GM19468 (cell line): ENCODE measurements at regions not wholly inside any gene's neighbourhood (a gene's known extent, or its start where the extent isn't known, plus 50 kb on each side); places are given as distances from the start of the nearest gene placed in this dataset.
"Not testable (repeated sequence)": the region's sequence is repeated elsewhere in the genome, so short reads cannot be mapped to it uniquely, and the experiment has no call there.

Source experiments
- ATAC-seq: cut with Tn5 transposase; IDR thresholded peaks from one replicate; pipeline ENCODE4 v1.9.1; 2021; ENCODE audit warnings: mild to moderate bottlenecking, moderate library complexity, moderate number of reproducible peaks; ENCODE audit not compliant: unreplicated experiment; ENCODE audit errors: extremely low read depth

GRCh38 chr9:28984016-28984415, 1410.7 kb upstream of the C9orf72 start:
- no peak for ATAC-seq

GRCh38 chr9:28990009-28990408, 1416.7 kb upstream of the C9orf72 start:
- not testable (repeated sequence) for ATAC-seq

GRCh38 chr9:28999057-28999456, 1425.8 kb upstream of the C9orf72 start:
- no peak for ATAC-seq

- no peak for ATAC-seq
Observed at GRCh38 chr9:28999806-29000205, 1426.5 kb upstream of the C9orf72 start.

GRCh38 chr9:29001006-29001405, 1427.7 kb upstream of the C9orf72 start:
- no peak for ATAC-seq

GRCh38 chr9:29004988-29005387, 1431.7 kb upstream of the C9orf72 start:
- ATAC-seq: no peak

- ATAC-seq: no peak
Observed at GRCh38 chr9:29006628-29007027, 1433.3 kb upstream of the C9orf72 start.

- ATAC-seq: no peak
Observed at GRCh38 chr9:29012911-29013310, 1439.6 kb upstream of the C9orf72 start.

- no peak for ATAC-seq
Observed at GRCh38 chr9:29021632-29022031, 1448.4 kb upstream of the C9orf72 start.

- no peak for ATAC-seq
Observed at GRCh38 chr9:29038332-29038731, 1465.1 kb upstream of the C9orf72 start.

GRCh38 chr9:29039258-29039657, 1466.0 kb upstream of the C9orf72 start:
- no peak for ATAC-seq

- no peak for ATAC-seq
Observed at GRCh38 chr9:29043072-29043471, 1469.8 kb upstream of the C9orf72 start.

- no peak for ATAC-seq
Observed at GRCh38 chr9:29044959-29045358, 1471.7 kb upstream of the C9orf72 start.

- ATAC-seq: no peak
Observed at GRCh38 chr9:29060041-29060440, 1486.8 kb upstream of the C9orf72 start.

GRCh38 chr9:29062446-29062845, 1489.2 kb upstream of the C9orf72 start:
- ATAC-seq: no peak

- ATAC-seq: no peak
Observed at GRCh38 chr9:29063031-29063430, 1489.8 kb upstream of the C9orf72 start.

GRCh38 chr9:29066141-29066640, 1492.9 kb upstream of the C9orf72 start:
- no peak for ATAC-seq

GRCh38 chr9:29068461-29068860, 1495.2 kb upstream of the C9orf72 start:
- ATAC-seq: no peak

- ATAC-seq: no peak
Observed at GRCh38 chr9:29069376-29069775, 1496.1 kb upstream of the C9orf72 start.

- ATAC-seq: no peak
Observed at GRCh38 chr9:29078063-29078666, 1504.9 kb upstream of the C9orf72 start.

GRCh38 chr9:29100762-29101161, 1527.5 kb upstream of the C9orf72 start:
- ATAC-seq: no peak

- not testable (repeated sequence) for ATAC-seq
Observed at GRCh38 chr9:29104166-29104565, 1530.9 kb upstream of the C9orf72 start.
